ENCODE measurements at regions not wholly inside any gene's neighbourhood (a gene's known extent, or its start where the extent isn't known, plus 50 kb on each side); places are given as distances from the start of the nearest gene placed in this dataset.

- TF ChIP-seq CTCF (IDR thresholded peaks at IDR 0.05; ENCODE audit: insufficient read depth, low read length, poor library complexity, severe bottlenecking) = no peak
- H3K36me3 ChIP-seq (ENCODE audit: control insufficient read depth, insufficient read depth, low read length) = no peaks in the 10 kb centered on the region
- DNase-seq (ENCODE audit: low read depth) = no peak
- H3K27me3 ChIP-seq (ENCODE audit: control insufficient read depth, insufficient read depth, low read length) = no peaks in the 10 kb centered on the region
- no peak overlapping the region for H3K4me3 ChIP-seq (ENCODE audit: low read depth, low read length)
These were observed 472.1 kb downstream of the NLGN4X start for GRCh38 chrX:5756616-5757015.

- Histone ChIP-seq H3K27me3 (ENCODE audit: control insufficient read depth, insufficient read depth, low read length) (no peaks in the 10 kb centered on the region), H3K36me3 (ENCODE audit: control insufficient read depth, insufficient read depth, low read length) (no peaks in the 10 kb centered on the region), H3K4me3 (ENCODE audit: low read depth, low read length) (no peak overlapping the region)
- no peak for TF ChIP-seq CTCF (IDR thresholded peaks at IDR 0.05; ENCODE audit: insufficient read depth, low read length, poor library complexity, severe bottlenecking)
- no peak for DNase-seq (ENCODE audit: low read depth)
These were observed 475.4 kb downstream of the NLGN4X start for GRCh38 chrX:5753291-5753690.

GRCh38 chrX:5752831-5753230 lies 475.8 kb downstream of the NLGN4X start:
- Histone ChIP-seq H3K27me3 (ENCODE audit: control insufficient read depth, insufficient read depth, low read length) (no peaks in the 10 kb centered on the region), H3K36me3 (ENCODE audit: control insufficient read depth, insufficient read depth, low read length) (no peaks in the 10 kb centered on the region), H3K4me3 (ENCODE audit: low read depth, low read length) (no peak overlapping the region)
- DNase-seq (ENCODE audit: low read depth) = no peak
- TF ChIP-seq CTCF (IDR thresholded peaks at IDR 0.05; ENCODE audit: insufficient read depth, low read length, poor library complexity, severe bottlenecking) = no peak

GRCh38 chrX:5748586-5749150 lies 480.0 kb downstream of the NLGN4X start:
- no peak for DNase-seq (ENCODE audit: low read depth)
- Histone ChIP-seq H3K36me3 (ENCODE audit: control insufficient read depth, insufficient read depth, low read length) (no peaks in the 10 kb centered on the region), H3K27me3 (ENCODE audit: control insufficient read depth, insufficient read depth, low read length) (no peaks in the 10 kb centered on the region), H3K4me3 (ENCODE audit: low read depth, low read length) (no peak overlapping the region)
- TF ChIP-seq CTCF (IDR thresholded peaks at IDR 0.05; ENCODE audit: insufficient read depth, low read length, poor library complexity, severe bottlenecking) = no peak

- TF ChIP-seq CTCF (IDR thresholded peaks at IDR 0.05; ENCODE audit: insufficient read depth, low read length, poor library complexity, severe bottlenecking) = no peak
These were observed 482.4 kb downstream of the NLGN4X start for GRCh38 chrX:5746231-5746630.

GRCh38 chrX:5733501-5733900 lies 495.2 kb downstream of the NLGN4X start:
- DNase-seq (ENCODE audit: low read depth) = no peak
- no peaks in the 10 kb centered on the region for H3K27me3 ChIP-seq (ENCODE audit: control insufficient read depth, insufficient read depth, low read length)
- H3K36me3 ChIP-seq (ENCODE audit: control insufficient read depth, insufficient read depth, low read length) = no peaks in the 10 kb centered on the region
- H3K4me3 ChIP-seq (ENCODE audit: low read depth, low read length) = no peak overlapping the region
- no peak for TF ChIP-seq CTCF (IDR thresholded peaks at IDR 0.05; ENCODE audit: insufficient read depth, low read length, poor library complexity, severe bottlenecking)

More at GRCh38 chrX:5746231-5746630, 482.4 kb downstream of the NLGN4X start:
- no peak for DNase-seq (ENCODE audit: low read depth)
- Histone ChIP-seq H3K4me3 (ENCODE audit: low read depth, low read length) (no peak overlapping the region), H3K27me3 (ENCODE audit: control insufficient read depth, insufficient read depth, low read length) (no peaks in the 10 kb centered on the region), H3K36me3 (ENCODE audit: control insufficient read depth, insufficient read depth, low read length) (no peaks in the 10 kb centered on the region)

All from kidney epithelial cell (primary cell).